ENCODE measurements at regions not wholly inside any gene's neighbourhood (a gene's known extent, or its start where the extent isn't known, plus 50 kb on each side); places are given as distances from the start of the nearest gene placed in this dataset.
"Not testable (repeated sequence)": the region's sequence is repeated elsewhere in the genome, so short reads cannot be mapped to it uniquely, and the experiment has no call there.

GRCh38 chr10:8128511-8128910 is 74.0 kb downstream of the GATA3 start:
- no peak for DNase-seq (ENCODE audit: extremely low read depth in 1 of 2, low read depth in 1 of 2)

- no peak for DNase-seq (ENCODE audit: extremely low read depth in 1 of 2, low read depth in 1 of 2)
These were observed 75.0 kb downstream of the GATA3 start for GRCh38 chr10:8129438-8129837.

GRCh38 chr10:8130973-8131911 is 76.8 kb downstream of the GATA3 start:
- DNase-seq (ENCODE audit: extremely low read depth in 1 of 2, low read depth in 1 of 2) = peak in 1 of 2 donors; percentile 39

GRCh38 chr10:8133146-8133545 is 78.7 kb downstream of the GATA3 start:
- peak in 1 of 2 donors; percentile 70 for DNase-seq (ENCODE audit: extremely low read depth in 1 of 2, low read depth in 1 of 2)

GRCh38 chr10:8136736-8137135 is 82.2 kb downstream of the GATA3 start:
- DNase-seq (ENCODE audit: extremely low read depth in 1 of 2, low read depth in 1 of 2) = peak in 1 of 2 donors; percentile 20

GRCh38 chr10:8137272-8137681 is 82.8 kb downstream of the GATA3 start:
- peak in 1 of 2 donors; percentile 62 for DNase-seq (ENCODE audit: extremely low read depth in 1 of 2, low read depth in 1 of 2)

GRCh38 chr10:8137726-8138125 is 83.2 kb downstream of the GATA3 start:
- no peak for DNase-seq (ENCODE audit: extremely low read depth in 1 of 2, low read depth in 1 of 2)

GRCh38 chr10:8138471-8138870 is 84.0 kb downstream of the GATA3 start:
- no peak for DNase-seq (ENCODE audit: extremely low read depth in 1 of 2, low read depth in 1 of 2)

GRCh38 chr10:8144496-8144895 is 90.0 kb downstream of the GATA3 start:
- no peak for DNase-seq (ENCODE audit: extremely low read depth in 1 of 2, low read depth in 1 of 2)

GRCh38 chr10:8146650-8147049 is 92.2 kb downstream of the GATA3 start:
- no peak for DNase-seq (ENCODE audit: extremely low read depth in 1 of 2, low read depth in 1 of 2)

- DNase-seq (ENCODE audit: extremely low read depth in 1 of 2, low read depth in 1 of 2) = no peak
These were observed 95.5 kb downstream of the GATA3 start for GRCh38 chr10:8149991-8150390.

- no peak for DNase-seq (ENCODE audit: extremely low read depth in 1 of 2, low read depth in 1 of 2)
These were observed 96.0 kb downstream of the GATA3 start for GRCh38 chr10:8150401-8150905.

- DNase-seq (ENCODE audit: extremely low read depth in 1 of 2, low read depth in 1 of 2) = no peak
These were observed 96.6 kb downstream of the GATA3 start for GRCh38 chr10:8151086-8151485.

GRCh38 chr10:8156918-8157317 is 102.4 kb downstream of the GATA3 start:
- DNase-seq (ENCODE audit: extremely low read depth in 1 of 2, low read depth in 1 of 2) = no peak

- no peak for DNase-seq (ENCODE audit: extremely low read depth in 1 of 2, low read depth in 1 of 2)
These were observed 103.9 kb downstream of the GATA3 start for GRCh38 chr10:8158193-8159071.

GRCh38 chr10:8159341-8160165 is 105.1 kb downstream of the GATA3 start:
- DNase-seq (ENCODE audit: extremely low read depth in 1 of 2, low read depth in 1 of 2) = no peak

- no peak for DNase-seq (ENCODE audit: extremely low read depth in 1 of 2, low read depth in 1 of 2)
These were observed 109.3 kb downstream of the GATA3 start for GRCh38 chr10:8163824-8164223.

- not testable (repeated sequence) for DNase-seq (ENCODE audit: extremely low read depth in 1 of 2, low read depth in 1 of 2)
These were observed 110.2 kb downstream of the GATA3 start for GRCh38 chr10:8164640-8165039.

- no peak for DNase-seq (ENCODE audit: extremely low read depth in 1 of 2, low read depth in 1 of 2)
These were observed 114.3 kb downstream of the GATA3 start for GRCh38 chr10:8168836-8169235.

GRCh38 chr10:8171008-8171407 is 116.5 kb downstream of the GATA3 start:
- no peak for DNase-seq (ENCODE audit: extremely low read depth in 1 of 2, low read depth in 1 of 2)

GRCh38 chr10:8172604-8173003 is 118.1 kb downstream of the GATA3 start:
- DNase-seq (ENCODE audit: extremely low read depth in 1 of 2, low read depth in 1 of 2) = no peak

All from stimulated activated CD8-positive, alpha-beta memory T cell treated with anti-CD3 and anti-CD28 coated beads, Interleukin-7, amount 100 ng/mL, for 48 hours (primary cell).